Activated B cell treated with CpG ODN at 0.5 μM for 24 hours (primary cell): ENCODE measurements at regions not wholly inside any gene's neighbourhood (a gene's known extent, or its start where the extent isn't known, plus 50 kb on each side); places are given as distances from the start of the nearest gene placed in this dataset.

Experiments used
- ATAC-seq: fragments of 200-7000 bp; cut with Tn5 transposase; one replicate; pipeline ENCODE4 v1.10.0; 2021; ENCODE audit warnings: low read depth, mild to moderate bottlenecking, moderate library complexity
- CTCF ChIA-PET: fragments of 350-600 bp; sonication (Branson Sonifier 250); formaldehyde crosslinking; loops from one replicate; lab custom pipeline; 2021; ENCODE audit warnings: antibody characterized with exemption; lab: Charles Lee
- POLR2A ChIA-PET: fragments of 350-600 bp; sonication (Branson Sonifier 250); formaldehyde crosslinking; loops from one replicate; lab custom pipeline; 2021; ENCODE audit warnings: antibody characterized with exemption; lab: Charles Lee
- DNase-seq: peaks from one replicate; pipeline ENCODE4 v3.0.0; 2022
- H3K27ac Mint-ChIP-seq: one replicate; pipeline ENCODE4 v1.8.0; 2020; ENCODE audit warnings: mixed read lengths
- H3K27me3 Mint-ChIP-seq: one replicate; pipeline ENCODE4 v1.8.0; 2021; ENCODE audit warnings: mixed read lengths
- H3K36me3 Mint-ChIP-seq: one replicate; pipeline ENCODE4 v1.8.0; 2021; ENCODE audit warnings: low read depth, mixed read lengths
- H3K4me1 Mint-ChIP-seq: one replicate; pipeline ENCODE4 v1.8.0; 2021; ENCODE audit warnings: mixed read lengths
- H3K4me3 Mint-ChIP-seq: one replicate; pipeline ENCODE4 v1.8.0; 2020; ENCODE audit warnings: mild to moderate bottlenecking, mixed read lengths
- H3K9me3 Mint-ChIP-seq: one replicate; pipeline ENCODE4 v1.8.0; 2020; ENCODE audit warnings: mixed read lengths
- CTCF ChIP-seq: fragments of 200-600 bp; IDR thresholded peaks from one replicate; pipeline ENCODE4 v1.8.0; 2022; ENCODE audit warnings: antibody characterized with exemption, mild to moderate bottlenecking
- intact Hi-C: fragments of 100-400 bp; cut with micrococcal nuclease; formaldehyde crosslinking; loops from one replicate; pipeline ENCODE4 v1.15.1; 2024

GRCh38 chr7:46205478-46205877 lies 284.4 kb upstream of the IGFBP3 start:
- CTCF ChIA-PET: no interaction called here
- no peaks in the 10 kb centered on the region for H3K4me1 Mint-ChIP-seq

GRCh38 chr7:46203926-46204325 lies 282.9 kb upstream of the IGFBP3 start:
- TF ChIP-seq CTCF: no peak
- no peaks in the 10 kb centered on the region for H3K36me3 Mint-ChIP-seq
- ATAC-seq (no peak), DNase-seq (no peak)
- H3K27ac Mint-ChIP-seq: no peak overlapping the region
- no peaks in the 10 kb centered on the region for H3K4me1 Mint-ChIP-seq
- intact Hi-C loops: no loop called here
- H3K4me3 Mint-ChIP-seq: no peak overlapping the region
- POLR2A ChIA-PET: no interaction called here
- H3K9me3 Mint-ChIP-seq: no peaks in the 10 kb centered on the region
- H3K27me3 Mint-ChIP-seq: no peaks in the 10 kb centered on the region
- CTCF ChIA-PET: no interaction called here

More at GRCh38 chr7:46205478-46205877, 284.4 kb upstream of the IGFBP3 start:
- no peaks in the 10 kb centered on the region for H3K36me3 Mint-ChIP-seq
- H3K9me3 Mint-ChIP-seq: no peaks in the 10 kb centered on the region
- DNase-seq (no peak), ATAC-seq (no peak)
- intact Hi-C loops: no loop called here
- no peaks in the 10 kb centered on the region for H3K27me3 Mint-ChIP-seq
- POLR2A ChIA-PET: no interaction called here
- TF ChIP-seq CTCF: no peak
- H3K4me3 Mint-ChIP-seq: no peak overlapping the region
- no peak overlapping the region for H3K27ac Mint-ChIP-seq

- H3K4me3 Mint-ChIP-seq: no peak overlapping the region
- no peak overlapping the region for H3K27ac Mint-ChIP-seq
- DNase-seq: no peak
- POLR2A ChIA-PET: no interaction called here
- intact Hi-C loops: no loop called here
- CTCF ChIA-PET: no interaction called here
- TF ChIP-seq CTCF: no peak
- no peaks in the 10 kb centered on the region for H3K27me3 Mint-ChIP-seq
- no peaks in the 10 kb centered on the region for H3K4me1 Mint-ChIP-seq
- no peak for ATAC-seq
- H3K9me3 Mint-ChIP-seq: no peaks in the 10 kb centered on the region
- no peaks in the 10 kb centered on the region for H3K36me3 Mint-ChIP-seq
These were observed 281.3 kb upstream of the IGFBP3 start for GRCh38 chr7:46202379-46202778.

GRCh38 chr7:46201961-46202360 lies 280.9 kb upstream of the IGFBP3 start:
- H3K36me3 Mint-ChIP-seq: no peaks in the 10 kb centered on the region
- ATAC-seq (no peak), DNase-seq (no peak)
- no peaks in the 10 kb centered on the region for H3K9me3 Mint-ChIP-seq
- no peaks in the 10 kb centered on the region for H3K4me1 Mint-ChIP-seq
- ChIA-PET CTCF (no interaction called here), POLR2A (no interaction called here)
- H3K4me3 Mint-ChIP-seq: no peak overlapping the region
- intact Hi-C loops: no loop called here
- no peaks in the 10 kb centered on the region for H3K27me3 Mint-ChIP-seq
- no peak for TF ChIP-seq CTCF
- no peak overlapping the region for H3K27ac Mint-ChIP-seq

GRCh38 chr7:46198701-46199100 lies 277.6 kb upstream of the IGFBP3 start:
- ATAC-seq (no peak), DNase-seq (no peak)
- ChIA-PET CTCF (no interaction called here), POLR2A (no interaction called here)
- Mint-ChIP-seq H3K4me3 (no peak overlapping the region), H3K4me1 (no peaks in the 10 kb centered on the region), H3K27me3 (no peaks in the 10 kb centered on the region), H3K9me3 (no peaks in the 10 kb centered on the region), H3K27ac (no peak overlapping the region), H3K36me3 (no peaks in the 10 kb centered on the region)
- intact Hi-C loops: no loop called here
- TF ChIP-seq CTCF: no peak
